CD4-positive, alpha-beta T cell treated with Interferon alpha-2 for 1 hour (primary cell): ENCODE measurements at regions not wholly inside any gene's neighbourhood (a gene's known extent, or its start where the extent isn't known, plus 50 kb on each side); places are given as distances from the start of the nearest gene placed in this dataset.

Source experiments
- DNase-seq, 2 donors: peaks; one replicate each; pipeline ENCODE4 v3.0.0-alpha.2; 2020 to 2022

GRCh38 chr5:53422539-53422938 lies 57.9 kb upstream of the FST start:
- DNase-seq, result no peak

GRCh38 chr5:53423724-53424123 lies 56.7 kb upstream of the FST start:
- DNase-seq, result no peak

GRCh38 chr5:53424686-53425615 lies 55.5 kb upstream of the FST start:
- no peak for DNase-seq

- no peak for DNase-seq
Measured at GRCh38 chr5:53425687-53426511, 54.5 kb upstream of the FST start.

GRCh38 chr5:53426512-53426830 lies 54.0 kb upstream of the FST start:
- DNase-seq, result no peak

- no peak for DNase-seq
Measured at GRCh38 chr5:53426878-53427277, 53.6 kb upstream of the FST start.

GRCh38 chr5:53427965-53428364 lies 52.5 kb upstream of the FST start:
- DNase-seq, result no peak

GRCh38 chr5:53429706-53430105 lies 50.7 kb upstream of the FST start:
- DNase-seq, result no peak

GRCh38 chr5:53430618-53431252 lies 49.7 kb upstream of the FST start:
- no peak for DNase-seq
